ENCODE measurements at regions not wholly inside any gene's neighbourhood (a gene's known extent, or its start where the extent isn't known, plus 50 kb on each side); places are given as distances from the start of the nearest gene placed in this dataset.

DNA sequence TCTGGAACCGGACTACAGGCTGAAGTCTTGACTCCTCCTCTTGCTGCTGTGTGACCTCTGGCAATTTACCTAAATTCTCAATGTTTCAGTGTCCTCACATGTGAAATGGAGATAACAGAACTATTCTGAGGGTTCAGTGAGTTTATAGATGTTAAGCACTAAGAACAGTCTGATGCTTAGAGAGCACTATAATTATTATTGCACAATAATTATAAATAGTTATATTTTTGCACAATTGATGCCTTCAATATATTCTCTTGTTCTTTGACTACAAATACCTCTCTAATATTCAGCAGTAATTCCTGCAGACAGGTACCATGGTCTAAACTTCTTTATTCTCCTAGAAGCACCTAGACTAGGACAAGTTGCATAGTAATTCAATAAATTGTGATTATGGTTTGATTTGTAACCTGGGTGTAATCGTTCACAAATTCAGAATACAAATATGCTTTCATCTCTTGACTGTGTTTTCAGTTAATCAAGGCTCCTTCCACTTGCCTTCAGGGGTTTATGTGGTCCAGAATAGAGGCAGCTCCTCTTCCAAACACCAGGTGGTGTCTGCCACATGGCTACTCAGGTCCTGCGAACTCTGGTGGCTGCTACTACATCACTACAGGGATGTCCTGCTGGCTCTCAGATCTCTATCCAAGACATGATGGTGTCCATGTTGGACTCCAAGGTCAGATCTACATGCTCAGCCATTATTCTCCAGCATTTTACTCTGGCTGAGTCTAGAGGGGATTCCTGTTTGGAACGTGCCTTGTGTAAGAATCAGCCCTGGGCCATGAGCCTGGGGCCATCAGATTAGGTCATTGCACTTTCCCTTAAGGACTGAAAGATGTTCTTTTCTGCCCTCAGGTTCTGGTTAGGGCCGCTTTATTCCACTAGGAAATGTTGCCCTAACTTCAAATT is 103.4 kb downstream of the QRFPR start:
- DNase-seq (ENCODE audit: low read depth): no peak

DNA sequence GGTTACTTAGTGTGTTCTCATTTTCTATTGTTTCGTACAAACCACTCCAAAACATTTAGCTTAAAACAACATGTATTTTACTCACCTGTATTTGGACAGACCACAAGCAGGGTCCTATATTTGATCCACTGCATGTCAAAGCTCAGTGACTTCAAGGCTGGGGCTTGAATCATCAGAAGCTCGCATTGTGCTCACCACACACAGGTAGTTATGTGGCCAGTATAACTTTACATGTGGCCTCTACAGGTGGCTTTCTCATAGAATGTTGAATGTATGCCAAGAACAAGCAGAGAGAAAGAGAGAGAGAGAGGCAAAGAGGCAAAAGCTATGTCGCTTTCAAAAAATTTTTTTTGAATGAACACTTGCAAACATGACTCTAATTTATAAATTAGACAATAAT is 107.6 kb downstream of the QRFPR start:
- DNase-seq (ENCODE audit: low read depth): no peak

DNA sequence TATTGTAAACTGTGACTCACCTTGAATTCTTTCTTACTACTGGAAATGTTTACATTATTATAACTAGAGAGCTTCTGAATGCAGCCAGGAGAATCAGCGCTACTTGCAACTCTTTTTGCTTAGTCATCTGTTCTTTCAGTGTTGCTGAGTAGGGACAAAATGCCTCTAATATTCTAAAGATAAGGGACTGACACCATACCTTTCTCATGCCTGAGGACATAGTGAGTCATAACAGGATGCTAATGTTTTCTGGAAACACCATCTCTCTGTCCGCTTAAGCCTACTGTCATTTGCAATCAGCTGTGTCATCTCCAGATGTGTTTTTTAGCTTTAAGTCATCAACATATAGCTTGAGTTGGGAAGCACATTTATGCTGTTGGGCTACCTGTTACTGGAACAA is 108.3 kb downstream of the QRFPR start:
- no peak for DNase-seq (ENCODE audit: low read depth)

DNA sequence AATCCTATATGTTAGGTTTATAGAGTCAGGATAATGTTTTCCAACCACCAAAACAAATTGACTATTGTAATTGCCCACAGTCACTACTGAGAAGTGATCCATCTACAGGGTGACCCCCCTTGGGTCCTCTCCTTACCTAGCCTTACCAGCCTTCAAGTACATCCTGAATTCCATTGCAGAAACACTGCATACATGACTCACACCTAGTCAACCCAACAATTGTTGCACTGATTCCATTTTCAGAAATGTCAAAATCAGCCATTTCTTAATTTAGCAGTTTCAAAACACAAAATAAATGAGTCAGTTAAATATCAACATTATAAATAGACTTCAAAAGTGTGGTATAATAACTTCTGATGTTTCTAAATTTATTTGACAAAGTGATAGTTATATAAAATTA is 106.3 kb upstream of the TNIP3 start:
- DNase-seq (ENCODE audit: low read depth): peak; percentile 14

DNA sequence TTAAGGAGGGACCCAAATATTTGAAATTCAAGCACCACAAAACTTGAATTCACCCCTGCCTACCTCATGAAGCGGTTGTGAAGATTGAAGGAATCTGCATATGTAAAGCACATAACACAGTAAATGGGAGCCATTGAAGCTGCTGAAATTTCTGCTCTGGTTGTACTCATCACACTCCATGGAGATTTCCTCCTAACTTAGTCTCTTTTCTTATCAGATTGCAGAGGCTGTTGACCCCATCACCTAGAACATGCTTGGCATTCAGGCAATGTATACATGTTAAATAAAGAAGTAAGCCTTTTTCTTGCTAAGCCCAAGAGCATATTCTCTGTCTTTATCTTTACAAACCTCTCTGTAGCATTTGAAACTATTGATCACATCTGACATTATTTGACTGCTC is 104.9 kb upstream of the TNIP3 start:
- no peak for DNase-seq (ENCODE audit: low read depth)

DNA sequence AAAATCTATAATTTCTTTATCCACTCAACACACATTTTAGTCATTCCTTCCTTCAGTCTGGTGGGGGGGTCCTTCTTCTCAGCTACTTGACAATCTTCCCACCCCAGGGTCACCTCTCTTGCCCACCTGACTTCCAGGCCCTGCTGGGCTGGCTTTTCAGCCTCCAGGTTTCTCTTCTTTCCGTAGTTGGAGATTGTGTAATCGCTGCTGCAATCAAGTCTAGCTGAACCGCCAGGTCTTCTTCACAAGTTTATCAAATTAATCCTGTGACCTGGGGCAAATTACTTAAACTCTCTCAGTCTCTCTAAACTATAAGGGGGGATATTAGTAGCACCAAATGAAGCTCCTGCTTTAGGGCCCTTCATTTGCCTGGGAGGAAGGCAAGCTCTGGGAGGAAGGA is 102.9 kb upstream of the TNIP3 start:
- DNase-seq (ENCODE audit: low read depth): no peak

DNA sequence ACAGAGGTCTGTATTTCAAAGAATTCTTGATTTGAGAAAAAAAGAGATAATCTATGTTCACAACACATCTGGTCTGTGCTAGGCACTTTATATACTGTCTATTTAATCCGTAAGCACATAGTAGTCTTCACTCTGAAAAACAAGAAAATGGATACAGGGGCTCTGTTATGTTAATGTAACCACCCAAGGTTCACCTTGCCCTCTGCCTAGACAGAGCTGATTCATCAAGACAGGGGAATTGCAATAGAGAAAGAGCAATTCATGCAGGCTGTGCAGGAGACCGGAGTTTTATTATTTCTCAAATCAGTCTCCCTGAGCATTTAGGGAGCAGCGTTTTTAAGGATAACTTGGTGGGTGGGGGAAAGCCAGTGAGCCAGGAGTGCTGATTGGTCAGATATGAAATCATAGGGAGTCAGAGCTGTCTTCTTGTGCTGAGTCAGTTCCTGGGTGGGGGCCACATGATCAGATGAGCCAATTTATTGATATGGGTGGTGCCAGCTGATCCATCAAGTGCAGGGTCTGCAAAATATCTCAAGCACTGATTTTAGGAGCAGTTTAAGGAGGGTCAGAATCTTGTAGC is 92.9 kb upstream of the TNIP3 start:
- DNase-seq (ENCODE audit: low read depth): no peak

DNA sequence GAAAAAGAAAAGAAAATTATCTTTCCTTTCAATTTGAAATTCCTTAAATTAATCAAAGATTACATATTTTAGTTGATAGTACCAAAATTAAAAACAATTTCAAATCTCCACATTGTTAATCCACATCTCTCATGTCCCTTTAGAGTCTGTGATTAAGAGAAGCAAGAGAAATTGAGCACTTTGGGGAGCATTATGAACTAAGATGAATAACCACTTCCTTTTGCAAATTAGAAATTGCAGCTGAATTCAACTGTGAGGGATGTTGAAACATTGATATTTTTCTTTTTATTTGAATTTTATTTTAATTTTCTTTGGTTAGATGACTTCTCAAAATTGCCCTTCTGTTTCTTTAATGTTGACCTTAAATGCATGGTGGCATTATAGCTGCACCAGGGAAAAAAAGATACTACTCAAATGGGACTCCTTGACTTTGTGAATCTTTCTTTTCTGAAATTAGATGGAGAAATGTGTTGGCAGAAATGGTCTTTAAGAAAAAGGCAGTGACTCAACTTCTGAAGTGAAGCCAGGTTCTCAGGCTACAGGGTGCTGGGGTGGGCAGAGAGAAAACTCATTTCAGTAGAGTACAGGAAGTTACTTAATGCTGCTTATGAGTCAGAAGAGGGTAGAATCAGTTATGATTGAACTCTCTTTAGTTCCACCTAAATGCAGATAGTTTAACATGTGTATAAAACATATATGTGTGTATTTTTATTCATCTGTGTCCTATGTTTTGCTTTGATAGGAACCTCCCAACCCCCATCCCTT is 92.0 kb upstream of the TNIP3 start:
- peak; percentile 88 for DNase-seq (ENCODE audit: low read depth)

DNA sequence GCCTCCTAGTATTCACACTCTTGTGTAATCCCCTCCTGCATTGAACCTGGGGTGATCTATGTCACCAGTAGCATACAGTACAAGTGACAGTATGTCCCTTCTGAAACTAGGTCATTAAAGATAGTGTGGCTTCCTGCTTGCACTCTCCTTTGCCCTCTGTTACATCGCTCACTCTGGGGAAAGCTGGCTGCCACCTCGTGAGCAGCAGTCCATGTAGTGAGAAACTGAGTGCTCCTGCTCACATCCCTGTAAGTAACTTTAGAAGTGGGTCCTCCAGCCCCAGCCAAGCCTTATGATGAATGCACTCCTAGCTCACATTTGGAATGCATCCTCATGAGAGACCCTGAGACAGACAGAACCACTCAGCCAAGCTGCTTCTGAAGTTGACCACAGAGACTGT is 89.8 kb upstream of the TNIP3 start:
- no peak for DNase-seq (ENCODE audit: low read depth)

DNA sequence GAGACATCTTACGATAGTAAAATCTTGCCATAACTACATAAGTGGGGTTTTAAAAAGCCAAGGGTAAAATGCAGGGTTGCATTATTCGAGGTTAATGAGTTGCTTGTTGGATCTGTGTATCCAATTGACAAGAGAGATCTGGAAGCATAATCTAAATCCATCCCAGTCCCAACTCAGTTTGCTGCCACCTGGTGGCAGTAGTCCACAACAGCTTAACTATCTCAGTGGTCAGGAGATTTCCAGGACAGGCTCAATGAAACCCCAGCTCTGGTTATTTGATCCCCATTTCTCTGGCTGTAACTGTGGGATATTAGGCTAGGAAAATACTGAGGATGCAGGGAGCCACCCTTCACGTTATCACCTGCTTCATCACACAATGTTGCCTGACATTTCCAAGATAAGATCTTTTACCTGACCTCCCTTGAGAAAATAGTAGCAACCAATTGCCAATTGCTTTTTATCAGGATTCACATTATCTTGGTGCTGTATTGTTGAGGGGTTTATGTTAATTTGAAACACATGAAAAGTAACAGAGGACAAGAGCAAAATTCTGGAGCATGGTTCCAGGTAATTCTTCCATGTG is 88.2 kb upstream of the TNIP3 start:
- DNase-seq (ENCODE audit: low read depth): peak; percentile 61

DNA sequence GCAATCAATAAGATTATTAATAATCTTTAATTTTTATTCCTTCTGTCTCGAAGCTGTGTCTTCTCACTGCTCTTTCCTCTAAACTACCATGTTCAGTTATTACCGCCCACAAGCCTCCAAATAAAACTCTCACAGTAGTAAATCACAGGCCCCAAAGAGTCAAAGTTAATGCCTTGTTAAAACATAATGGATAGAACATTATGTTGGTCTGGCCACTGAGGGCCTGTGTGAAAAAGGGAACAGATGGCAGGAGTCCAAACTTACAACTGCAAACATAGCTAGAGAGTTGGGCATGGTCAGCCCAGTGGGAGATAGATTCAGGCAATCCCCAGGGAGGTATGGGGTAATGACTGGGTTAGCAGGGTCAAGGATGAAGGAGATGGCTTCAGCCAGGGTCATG is 84.6 kb upstream of the TNIP3 start:
- DNase-seq (ENCODE audit: low read depth): no peak

DNA sequence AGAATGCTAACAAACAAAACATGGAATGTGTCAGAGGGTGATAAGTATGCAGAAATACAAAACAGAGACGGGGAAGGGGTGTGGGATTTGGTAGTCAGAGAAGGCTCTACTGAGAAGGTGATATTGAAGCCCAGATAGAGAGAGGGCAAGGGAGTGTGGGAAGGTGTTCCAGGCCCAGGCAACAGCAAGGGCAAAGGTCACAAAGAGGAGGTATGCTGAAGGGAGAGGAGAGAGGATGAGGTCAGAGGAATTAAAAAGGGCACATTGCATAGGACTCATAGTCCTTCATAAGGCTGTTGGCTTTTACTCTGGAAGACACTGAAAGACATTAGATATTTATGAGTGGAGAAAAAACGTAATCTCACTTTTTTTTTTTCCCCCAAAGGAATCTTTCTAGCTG is 82.6 kb upstream of the TNIP3 start:
- DNase-seq (ENCODE audit: low read depth): no peak

DNA sequence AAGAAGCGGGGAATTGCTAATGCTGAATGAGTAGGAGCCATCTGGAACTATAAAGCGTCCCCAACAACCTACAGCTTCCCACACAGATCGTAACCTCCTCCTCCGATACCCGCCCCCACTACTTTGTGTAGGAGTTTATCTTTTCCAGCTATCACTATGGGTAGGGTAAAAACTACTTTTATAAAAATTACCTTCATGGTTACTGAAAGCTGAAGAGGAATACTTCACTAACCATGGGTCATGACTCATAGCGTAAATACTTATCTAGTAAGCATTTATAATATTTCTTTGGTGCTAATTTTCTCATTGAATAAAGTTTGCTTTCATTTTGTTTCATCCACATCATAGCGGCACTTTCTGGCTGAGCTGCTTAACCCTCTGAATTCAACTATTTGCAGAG is 79.4 kb upstream of the TNIP3 start:
- DNase-seq (ENCODE audit: low read depth): no peak

DNA sequence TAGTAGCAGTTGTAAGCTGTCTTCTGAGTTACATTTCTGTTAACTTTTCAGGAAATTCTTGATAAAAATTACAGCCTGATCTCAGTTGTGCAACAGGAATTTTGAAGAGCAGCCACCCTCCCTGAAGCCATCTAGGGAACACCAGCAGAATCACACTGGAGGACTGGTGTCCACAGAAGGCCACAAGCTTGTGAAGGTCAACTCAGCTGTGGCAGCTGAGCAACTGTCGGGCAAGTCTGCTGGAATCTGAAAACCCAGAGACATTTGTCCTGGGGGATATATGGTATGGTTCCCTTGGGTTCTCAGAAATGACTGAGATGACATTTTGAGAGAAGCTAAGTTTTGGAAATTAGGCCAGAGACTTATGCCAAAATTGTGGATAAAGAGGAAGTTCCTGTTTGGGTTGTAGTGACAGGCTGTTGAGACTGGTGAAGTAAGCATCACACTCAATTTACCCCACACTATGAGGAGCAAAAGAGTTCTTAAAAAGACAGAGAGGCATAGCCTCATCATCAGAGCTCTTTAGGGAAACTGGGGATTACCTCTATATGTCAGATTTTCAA is 78.1 kb upstream of the TNIP3 start:
- no peak for DNase-seq (ENCODE audit: low read depth)

DNA sequence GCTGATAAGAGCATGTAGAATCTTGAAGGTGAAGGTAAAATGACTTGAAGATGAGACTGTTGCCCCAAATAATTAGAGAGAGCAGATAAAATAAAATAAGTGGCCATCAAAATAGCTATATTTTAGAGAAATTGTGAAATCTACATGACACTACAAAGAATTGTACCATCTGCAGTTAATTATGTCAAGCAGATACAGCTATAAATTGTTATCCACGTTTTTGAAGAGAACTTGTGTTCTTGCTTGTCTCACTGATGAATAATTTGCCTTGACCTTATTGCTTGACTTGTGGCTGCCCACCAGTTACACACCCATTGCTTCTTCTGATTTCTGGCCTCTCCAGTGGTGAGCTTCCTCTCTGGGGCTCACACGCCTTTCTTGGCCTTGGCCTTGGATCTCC is 75.8 kb upstream of the TNIP3 start:
- DNase-seq (ENCODE audit: low read depth): peak; percentile 34

DNA sequence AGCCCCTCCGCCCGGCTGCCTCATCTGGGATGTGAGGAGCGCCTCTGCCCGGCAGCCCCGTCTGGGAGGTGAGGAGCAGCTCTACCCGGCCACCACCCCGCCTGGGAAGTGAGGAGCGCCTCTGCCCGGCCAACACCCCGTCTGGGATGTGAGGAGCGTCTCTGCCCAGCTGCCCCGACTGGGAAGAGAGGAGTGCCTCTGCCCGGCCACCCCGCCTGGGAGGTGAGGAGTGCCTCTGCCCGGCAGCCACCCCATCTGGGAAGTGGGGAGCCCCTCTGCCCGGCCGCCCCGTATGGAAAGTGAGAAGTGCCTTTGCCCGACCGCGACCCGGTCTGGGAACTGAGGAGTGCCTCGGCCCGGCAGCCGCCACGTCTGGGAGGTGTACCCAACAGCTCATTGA is 74.3 kb upstream of the TNIP3 start:
- no peak for DNase-seq (ENCODE audit: low read depth)

DNA sequence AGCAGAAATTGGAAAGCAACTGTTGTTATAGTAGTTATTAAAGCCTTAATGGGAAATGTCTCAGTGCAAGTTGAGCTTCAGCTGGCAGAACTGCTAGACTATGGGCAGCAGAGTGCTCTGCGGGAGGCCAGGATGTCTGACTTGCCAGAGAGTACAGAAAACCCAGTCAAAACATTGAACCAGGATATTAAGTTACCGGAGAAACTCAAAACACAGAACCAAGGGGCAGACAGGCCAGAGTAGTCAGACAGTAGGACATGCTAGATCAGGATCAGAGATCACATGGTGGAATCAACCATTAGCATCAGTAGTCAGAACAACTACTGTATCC is 72.9 kb upstream of the TNIP3 start:
- DNase-seq (ENCODE audit: low read depth): peak; percentile 21

DNA sequence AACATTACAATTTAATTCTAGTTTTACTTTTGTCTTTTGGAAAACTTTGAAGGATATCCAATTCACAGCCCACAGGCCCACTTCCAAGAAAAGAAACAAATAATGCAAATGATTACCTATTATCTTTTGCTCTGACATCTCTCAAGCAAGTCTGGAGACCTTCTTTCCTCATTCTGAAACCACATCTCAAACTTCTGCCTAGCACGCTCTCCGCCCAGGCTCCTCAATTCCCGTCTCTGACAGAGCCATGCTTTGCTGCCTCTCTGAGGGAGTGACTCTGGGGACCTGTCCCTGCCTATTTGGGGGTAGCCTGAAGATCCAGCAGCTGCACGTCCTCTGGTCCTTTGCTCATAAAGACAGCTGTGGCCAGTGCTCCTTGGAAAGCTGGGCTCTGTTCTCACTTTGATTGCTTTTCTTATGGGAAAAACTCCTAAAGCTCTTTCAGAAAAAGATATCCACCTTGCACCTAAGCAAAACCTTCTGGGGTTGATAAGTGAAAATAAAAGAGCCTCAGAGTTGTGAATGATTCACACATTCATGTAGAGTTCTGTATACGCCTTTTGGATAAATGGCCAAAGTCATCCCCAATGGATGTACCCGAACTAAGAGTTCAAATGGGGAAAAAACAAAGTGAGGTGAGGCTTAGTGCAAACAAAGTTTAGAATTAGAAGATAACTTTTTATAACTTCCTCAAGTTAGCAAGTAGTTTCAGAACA is 72.4 kb upstream of the TNIP3 start:
- no peak for DNase-seq (ENCODE audit: low read depth)

DNA sequence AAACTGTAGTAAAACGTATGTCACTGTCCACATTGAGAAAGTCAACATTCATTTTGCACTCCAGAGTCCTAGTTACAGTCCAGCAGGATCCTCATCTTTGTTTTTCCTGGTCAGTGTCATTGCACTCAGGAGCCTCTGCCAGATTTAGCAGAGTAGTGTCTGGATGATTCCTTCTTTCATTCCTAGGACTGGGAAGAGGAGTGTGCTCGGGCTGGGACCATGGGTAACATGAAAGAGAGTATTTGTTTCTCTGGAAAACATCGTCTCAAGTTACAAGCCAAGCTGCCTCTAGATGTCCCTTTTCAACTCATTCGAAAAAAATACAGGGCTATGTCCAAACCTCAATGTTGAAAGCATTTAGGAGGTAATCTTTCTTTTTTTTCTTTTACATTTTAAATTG is 69.9 kb upstream of the TNIP3 start:
- no peak for DNase-seq (ENCODE audit: low read depth)

DNA sequence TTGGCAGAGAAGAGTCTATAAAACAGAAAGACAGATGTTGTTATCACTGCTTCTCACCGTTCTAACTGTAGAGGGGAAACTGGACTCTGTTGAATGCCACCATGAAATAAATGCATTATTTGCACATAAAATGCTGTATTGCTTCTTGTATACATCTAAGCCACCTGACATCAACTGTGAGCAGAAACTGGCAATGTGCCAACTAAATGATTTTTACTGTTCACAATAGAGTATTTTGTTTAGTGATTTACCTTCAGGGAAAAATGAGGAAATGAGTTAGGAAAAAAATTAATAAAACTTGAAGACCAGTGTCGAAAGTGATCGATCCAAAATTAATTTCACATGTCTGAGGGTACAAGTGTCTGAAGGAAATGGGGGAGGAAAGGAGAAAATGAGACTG is 65.9 kb upstream of the TNIP3 start:
- no peak for DNase-seq (ENCODE audit: low read depth)

DNA sequence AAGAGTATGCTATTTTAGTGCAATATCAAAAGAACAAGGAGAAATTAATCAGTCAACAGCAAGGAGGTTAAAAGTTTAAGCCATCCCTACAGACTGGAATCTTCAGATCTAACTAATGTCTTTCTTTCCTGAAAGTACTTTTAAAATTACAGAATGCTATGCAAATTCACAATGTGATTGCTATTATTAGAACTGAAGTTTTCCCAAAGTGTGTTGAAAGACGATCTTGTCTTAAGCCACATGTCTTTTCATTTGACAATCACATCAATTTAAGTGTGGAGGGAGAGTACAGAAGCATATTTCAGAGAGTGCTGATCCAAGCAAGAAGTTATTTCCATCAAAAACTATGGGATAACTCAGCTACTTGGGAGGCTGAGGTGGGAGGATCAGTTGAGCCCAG is 64.7 kb upstream of the TNIP3 start:
- no peak for DNase-seq (ENCODE audit: low read depth)

DNA sequence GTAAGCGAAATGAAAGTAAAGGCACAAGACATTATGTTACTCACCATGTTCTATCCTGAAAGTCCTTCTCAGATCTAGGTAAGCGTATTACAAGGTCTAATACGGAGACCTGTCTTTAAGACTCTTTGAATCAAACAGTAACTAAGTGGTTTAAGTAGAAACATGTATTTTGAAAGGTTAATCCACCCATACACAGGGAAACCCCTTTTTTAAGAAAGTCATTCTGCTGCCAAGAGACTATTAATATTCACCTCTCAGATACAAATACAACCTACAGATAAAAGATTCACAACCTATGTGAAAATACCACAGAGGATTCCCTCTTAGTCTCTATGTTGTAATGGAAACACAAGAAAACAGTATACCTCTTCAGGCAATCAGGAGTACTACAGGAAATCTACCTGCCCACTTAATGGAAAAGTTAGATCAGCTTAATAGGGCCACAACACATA is 63.2 kb upstream of the TNIP3 start:
- no peak for DNase-seq (ENCODE audit: low read depth)
